Stimulated activated CD8-positive, alpha-beta memory T cell treated with anti-CD3 and anti-CD28 coated beads, Interleukin-15, amount 100 ng/mL, for 4 hours (primary cell): ENCODE measurements at regions not wholly inside any gene's neighbourhood (a gene's known extent, or its start where the extent isn't known, plus 50 kb on each side); places are given as distances from the start of the nearest gene placed in this dataset.
"Not testable (repeated sequence)": the region's sequence is repeated elsewhere in the genome, so short reads cannot be mapped to it uniquely, and the experiment has no call there.

Experiments used
- DNase-seq, 2 donors: peaks; one replicate each; pipeline ENCODE4 v3.0.0-alpha.2; 2020; ENCODE audit warnings: low read depth in 2 of 2

DNA sequence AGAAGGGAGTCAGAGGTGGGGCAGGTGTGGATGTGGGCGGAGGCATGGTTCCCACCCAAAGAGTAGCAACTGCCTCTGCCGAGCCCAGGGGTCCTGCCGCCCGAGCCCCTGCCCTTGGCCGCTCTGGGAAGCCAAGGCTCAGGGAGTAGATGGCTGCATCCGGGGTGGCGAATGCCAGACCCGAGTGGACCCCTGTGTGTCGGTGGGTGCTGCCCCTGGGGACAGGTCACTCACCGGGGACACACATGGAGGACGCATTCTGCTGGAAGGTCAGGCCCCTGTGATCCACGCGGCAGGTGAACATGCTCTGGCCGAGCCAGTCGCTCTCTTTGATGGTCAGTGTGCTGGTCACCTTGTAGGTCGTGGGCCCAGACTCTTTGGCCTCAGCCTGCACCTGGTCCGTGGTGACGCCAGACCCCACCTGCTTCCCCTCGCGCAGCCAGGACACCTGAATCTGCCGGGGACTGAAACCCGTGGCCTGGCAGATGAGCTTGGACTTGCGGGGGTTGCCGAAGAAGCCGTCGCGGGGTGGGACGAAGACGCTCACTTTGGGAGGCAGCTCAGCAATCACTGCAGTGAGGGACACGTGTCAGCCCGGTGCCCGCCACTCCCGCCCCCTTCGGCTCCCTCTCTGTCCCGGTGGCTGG is 329.0 kb downstream of the TMEM121 start:
- DNase-seq, result no peak

DNA sequence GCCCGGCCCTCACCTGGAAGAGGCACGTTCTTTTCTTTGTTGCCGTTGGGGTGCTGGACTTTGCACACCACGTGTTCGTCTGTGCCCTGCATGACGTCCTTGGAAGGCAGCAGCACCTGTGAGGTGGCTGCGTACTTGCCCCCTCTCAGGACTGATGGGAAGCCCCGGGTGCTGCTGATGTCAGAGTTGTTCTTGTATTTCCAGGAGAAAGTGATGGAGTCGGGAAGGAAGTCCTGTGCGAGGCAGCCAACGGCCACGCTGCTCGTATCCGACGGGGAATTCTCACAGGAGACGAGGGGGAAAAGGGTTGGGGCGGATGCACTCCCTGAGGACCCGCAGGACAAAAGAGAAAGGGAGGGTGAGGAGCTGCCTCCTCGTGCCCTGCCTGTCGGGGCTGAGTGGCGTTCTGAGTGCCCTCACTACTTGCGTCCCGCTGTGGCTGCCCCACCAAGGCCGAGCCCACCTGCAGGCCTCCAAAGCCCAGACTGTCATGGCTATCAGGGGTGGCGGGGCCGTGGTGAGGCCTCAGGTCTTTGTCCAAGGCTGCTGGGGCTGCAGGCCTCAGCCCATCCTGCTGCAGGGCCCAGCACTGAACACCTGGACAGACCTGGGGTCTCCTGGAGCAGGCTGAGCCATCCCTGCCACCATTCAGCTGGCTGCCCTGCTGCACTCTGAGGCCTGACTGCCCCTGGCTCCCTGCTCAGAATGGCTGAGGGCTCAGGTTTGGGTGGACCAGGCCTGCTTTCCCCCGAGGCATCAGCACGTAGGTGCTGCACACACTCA is 329.7 kb downstream of the TMEM121 start:
- no peak for DNase-seq

DNA sequence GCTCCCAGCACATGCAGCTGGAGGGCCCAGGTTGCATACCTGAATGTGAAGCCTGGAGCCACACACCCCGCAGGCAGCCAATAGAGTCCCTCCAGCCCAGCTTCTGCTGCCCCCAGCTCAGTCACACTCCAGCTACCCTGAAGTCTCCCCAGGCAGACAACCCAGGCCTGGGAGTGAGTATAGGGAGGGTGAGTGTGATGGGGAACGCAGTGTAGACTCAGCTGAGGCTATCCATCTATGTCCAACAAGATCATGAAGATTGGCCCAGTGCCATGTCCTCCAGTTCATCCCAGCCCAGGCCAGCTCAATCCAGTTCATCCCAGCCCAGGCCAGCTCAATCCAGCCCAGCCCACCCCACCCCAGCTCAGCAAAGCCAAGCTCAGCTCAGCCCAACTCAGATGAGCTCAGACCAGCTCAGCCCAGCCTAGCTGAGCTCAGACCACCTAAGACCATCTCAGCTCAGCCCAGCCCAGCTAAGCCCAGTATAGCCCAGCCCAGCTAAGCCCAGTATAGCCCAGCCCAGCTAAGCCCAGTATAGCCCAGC is 330.4 kb downstream of the TMEM121 start:
- DNase-seq, result no peak

DNA sequence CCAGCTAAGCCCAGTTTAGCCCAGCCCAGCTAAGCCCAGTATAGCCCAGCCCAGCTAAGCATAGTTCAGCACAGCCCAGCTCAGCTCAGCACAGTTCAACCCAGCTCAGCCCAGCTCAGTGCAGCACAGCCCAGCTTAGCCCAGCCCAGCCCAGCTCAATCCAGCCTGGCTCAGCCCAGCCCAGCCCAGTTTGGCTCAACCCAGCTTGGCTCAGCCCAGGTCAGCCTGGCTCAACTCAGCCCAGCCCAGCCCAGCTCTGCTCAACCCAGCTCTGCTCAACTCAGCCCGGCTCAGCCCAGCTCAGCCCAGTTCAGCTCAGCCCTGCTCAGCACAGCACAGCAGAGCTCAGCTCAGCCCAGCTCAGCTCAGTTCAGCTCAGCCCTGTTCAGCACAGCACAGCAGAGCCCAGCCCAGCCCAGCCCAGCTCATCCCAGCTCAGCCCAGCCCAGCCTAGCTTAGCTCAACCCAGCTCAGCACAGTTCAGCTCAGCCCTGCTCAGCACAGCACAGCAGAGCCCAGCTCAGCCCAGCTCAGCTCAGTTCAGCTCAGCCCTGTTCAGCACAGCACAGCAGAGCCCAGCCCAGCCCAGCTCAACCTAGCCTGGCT is 330.9 kb downstream of the TMEM121 start:
- DNase-seq, result no peak

DNA sequence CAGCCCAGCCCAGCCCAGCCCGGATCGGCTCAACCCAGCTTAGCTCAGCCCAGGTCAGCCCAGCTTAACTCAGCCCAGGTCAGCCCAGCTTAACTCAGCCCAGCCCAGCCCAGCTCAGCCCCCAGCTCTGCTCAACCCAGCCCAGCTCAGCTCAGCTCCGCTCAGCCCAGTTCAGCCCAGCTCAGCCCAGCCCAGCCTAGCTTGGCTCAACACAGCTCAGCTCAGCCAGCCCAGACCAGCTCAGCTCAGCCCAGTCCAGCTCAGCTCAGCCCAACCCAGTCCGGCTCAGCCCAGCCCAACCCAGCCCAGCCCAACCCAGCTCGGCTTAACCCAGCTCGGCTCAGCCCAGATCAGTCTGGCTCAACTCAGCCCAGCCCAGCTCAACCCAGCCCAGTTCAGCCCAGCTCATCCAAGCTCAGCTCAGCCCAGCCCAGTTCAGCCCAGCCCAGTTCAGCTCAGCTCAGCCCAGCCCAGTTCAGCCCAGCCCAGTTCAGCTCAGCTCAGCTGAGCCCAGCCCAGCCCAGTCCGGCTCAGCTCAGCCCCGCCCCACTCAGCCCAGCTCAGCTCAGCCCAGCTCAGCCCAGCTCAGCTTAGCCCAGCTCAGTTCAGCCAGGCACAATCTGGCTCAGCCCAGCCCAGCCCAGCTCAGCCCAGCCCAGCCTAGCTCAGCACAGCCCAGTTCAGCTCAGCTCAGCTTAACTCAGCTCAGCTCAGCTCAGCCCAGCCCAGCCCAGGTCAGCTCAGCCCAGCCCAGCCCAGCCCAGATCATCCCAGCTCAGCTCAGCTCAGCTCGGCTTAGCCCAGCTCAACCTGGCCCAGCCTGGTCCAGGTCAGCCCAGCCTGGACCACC is 331.7 kb downstream of the TMEM121 start:
- DNase-seq, result no peak

DNA sequence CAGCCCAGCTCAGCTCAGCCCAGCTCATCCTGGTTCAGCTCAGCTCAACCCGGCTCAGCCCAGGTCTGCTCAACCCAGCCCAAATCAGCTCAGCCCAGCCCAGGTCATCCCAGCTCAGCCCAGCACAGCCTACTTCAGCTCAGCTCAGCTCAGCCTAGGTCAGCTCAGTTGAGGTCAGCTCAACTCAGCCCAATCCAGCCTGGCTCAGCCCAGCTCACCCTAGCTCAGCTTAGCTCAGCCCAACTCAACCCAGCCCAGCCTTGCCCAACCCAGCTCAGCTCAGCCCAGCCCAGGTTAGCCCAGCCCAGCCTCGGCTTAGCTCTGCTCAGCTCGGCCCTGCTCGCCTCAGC is 332.3 kb downstream of the TMEM121 start:
- no peak for DNase-seq

DNA sequence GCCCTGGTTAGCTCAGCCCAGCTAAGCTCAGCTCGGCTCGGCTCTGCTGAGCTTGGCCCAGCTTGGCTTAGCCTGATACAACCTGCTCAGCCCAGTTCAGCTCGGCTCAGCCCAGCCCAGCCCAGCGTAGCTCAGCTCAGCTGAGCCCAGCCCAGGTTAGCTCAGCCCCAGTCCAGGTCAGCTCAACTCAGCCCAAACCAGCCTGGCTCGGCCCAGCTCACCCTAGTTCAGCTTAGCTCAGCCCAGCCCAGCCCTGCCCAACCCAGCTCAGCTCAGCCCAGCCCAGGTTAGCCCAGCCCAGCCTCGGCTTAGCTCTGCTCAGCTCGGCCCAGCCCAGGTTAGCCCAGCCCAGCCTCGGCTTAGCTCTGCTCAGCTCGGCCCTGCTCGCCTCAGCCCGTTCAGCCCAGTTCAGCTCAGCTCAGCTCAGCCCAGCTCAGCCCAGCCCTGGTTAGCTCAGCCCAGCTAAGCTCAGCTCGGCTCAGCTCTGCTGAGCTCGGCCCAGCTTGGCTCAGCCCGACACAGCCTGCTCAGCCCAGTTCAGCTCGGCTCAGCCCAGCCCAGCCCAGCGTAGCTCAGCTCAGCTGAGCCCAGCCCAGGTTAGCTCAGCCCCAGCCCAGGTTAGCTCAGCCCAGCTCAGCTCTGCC is 332.8 kb downstream of the TMEM121 start:
- not testable (repeated sequence) for DNase-seq

DNA sequence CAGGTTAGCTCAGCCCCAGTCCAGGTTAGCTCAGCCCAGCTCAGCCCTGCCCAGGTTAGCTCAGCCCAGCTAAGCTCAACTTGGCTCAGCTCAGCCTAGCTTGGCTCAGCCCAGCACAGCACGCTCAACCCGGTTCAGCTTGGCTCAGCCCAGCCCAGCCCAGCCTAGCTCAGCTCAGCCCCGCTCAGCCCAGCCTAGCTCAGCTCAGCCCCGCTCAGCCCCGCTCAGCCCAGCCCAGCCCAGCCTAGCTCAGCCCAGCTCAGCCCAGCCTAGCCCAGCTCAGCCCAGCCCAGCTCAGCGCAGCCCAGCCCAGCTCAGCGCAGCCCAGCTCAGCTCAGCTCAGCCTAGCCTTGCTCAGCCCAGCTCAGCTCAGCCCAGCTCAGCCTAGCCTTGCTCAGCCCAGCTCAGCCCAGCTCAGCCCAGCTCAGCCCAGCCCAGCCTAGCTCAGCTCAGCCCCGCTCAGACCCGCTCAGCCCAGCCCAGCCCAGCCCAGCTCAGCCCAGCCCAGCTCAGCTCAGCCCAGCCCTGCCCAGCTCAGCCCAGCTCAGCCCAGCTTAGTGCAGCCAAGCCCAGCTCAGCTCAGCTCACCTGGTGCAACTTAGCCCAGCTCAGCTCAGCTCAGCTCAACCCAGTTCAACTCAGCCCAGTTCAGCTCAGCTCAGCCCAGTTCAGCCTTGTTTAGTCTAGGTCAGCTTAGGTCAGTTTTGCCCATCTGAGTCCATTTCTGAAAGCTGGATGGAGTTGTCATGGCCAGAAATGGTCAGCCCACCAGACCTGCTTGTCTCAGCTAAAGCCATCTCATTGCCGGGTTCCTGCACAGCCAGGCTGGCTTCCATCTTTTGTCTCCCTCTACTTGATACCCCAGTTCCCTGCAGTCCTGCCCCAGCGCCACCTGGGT is 333.6 kb downstream of the TMEM121 start:
- no peak for DNase-seq

DNA sequence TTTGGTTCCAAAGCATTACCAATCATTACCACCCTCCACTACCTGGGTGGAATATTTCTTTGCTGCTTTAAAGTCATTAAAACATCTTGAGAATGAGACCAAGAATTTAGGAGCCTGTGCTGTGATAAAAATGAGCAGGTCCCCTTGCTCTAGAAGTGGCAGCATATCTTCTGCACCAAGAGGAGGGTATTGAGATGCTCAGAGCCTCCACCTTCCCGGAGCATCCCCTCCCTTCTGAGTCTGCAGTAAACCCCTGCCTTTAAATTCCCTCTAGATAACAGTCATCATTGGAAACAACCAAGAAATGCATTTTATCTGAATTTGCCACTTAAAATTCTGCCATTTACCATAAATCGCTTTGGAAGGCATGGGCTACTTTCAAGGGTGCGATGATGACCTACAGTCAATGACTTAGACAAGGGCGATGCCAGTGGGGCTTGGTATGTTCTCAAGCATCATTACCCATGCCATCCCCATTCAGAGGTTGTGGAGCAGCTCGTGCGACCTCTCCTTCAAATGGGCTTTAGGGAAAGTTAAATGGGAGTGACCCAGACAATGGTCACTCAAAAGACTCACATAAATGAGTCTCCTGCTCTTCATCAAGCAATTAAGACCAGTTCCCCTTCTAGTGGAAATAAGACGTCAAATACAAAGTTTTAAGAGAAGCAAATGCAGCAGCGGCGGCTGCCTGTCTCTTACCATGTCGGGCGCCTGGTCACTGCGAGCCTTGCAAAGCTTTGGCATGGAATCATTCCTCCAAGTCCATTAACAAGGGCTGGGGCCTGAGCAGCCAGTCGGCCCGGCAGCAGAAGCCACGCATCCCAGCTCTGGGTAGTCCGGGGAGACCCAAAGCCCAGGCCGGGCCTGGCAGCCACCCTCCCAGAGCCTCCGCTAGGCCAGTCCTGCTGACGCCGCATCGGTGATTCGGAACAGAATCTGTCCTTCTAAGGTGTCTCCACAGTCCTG is 334.5 kb downstream of the TMEM121 start:
- DNase-seq, result no peak

DNA sequence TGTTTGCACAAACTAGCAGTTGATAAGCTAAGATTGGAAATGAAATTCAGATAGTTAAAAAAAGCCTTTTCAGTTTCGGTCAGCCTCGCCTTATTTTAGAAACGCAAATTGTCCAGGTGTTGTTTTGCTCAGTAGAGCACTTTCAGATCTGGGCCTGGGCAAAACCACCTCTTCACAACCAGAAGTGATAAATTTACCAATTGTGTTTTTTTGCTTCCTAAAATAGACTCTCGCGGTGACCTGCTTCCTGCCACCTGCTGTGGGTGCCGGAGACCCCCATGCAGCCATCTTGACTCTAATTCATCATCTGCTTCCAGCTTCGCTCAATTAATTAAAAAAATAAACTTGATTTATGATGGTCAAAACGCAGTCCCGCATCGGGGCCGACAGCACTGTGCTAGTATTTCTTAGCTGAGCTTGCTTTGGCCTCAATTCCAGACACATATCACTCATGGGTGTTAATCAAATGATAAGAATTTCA is 335.6 kb downstream of the TMEM121 start:
- DNase-seq, result no peak

DNA sequence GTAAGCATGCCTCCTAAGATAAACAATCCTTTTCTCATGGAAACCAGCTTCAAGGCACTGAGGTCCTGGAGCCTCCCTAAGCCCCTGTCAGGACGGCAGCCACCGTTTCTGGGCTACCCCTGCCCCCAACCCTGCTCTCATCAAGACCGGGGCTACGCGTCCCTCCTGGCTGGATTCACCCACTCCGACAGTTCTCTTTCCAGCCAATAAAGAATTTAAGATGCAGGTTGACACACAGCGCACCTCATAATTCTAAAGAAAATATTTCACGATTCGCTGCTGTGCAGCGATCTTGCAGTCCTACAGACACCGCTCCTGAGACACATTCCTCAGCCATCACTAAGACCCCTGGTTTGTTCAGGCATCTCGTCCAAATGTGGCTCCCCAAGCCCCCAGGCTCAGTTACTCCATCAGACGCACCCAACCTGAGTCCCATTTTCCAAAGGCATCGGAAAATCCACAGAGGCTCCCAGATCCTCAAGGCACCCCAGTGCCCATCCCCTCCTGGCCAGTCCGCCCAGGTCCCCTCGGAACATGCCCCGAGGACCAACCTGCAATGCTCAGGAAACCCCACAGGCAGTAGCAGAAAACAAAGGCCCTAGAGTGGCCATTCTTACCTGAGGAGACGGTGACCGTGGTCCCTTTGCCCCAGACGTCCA is 336.3 kb downstream of the TMEM121 start:
- no peak for DNase-seq

DNA sequence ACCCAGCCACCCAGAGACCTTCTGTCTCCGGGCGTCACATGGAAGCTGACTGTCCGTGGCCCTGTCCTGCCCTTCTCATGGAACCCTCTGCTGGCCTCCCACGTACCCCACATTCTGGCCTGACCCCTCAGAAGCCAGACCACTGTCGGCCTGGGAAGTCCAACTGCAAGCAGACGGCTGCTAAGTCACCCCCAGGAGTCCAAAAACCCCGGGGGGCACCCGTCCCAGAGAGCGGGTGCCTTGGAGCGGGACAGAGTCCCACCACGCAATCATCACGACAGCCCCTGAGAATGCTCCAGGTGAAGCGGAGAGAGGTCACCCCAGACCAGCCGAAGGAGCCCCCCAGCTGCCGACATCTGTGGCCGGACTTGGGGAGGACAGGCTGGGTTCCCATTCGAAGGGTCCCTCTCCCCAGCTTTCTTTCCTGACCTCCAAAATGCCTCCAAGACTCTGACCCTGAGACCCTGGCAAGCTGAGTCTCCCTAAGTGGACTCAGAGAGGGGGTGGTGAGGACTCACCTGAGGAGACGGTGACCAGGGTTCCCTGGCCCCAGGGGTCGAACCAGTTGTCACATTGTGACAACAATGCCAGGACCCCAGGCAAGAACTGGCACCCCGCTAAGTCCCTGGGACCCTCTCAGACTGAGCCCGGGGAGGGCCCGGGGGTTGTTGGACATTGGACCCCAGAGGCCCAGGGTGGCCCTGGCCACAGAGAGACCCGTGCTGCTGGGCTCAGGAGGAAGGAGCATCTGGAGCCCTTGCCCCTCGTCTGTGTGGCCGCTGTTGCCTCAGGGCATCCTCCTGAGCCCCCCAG is 337.1 kb downstream of the TMEM121 start:
- no peak for DNase-seq

DNA sequence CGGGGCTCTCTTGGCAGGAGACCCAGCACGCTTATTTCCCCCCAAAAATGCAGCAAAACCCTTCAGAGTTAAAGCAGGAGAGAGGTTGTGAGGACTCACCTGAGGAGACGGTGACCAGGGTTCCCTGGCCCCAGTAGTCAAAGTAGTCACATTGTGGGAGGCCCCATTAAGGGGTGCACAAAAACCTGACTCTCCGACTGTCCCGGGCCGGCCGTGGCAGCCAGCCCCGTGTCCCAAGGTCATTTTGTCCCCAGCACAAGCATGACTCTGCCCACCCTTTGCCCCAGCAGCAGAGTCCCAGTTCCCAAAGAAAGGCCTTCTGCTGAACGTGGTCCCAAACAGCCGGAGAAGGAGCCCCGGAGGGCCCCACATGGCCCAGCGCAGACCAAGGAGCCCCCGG is 337.7 kb downstream of the TMEM121 start:
- DNase-seq, result no peak

DNA sequence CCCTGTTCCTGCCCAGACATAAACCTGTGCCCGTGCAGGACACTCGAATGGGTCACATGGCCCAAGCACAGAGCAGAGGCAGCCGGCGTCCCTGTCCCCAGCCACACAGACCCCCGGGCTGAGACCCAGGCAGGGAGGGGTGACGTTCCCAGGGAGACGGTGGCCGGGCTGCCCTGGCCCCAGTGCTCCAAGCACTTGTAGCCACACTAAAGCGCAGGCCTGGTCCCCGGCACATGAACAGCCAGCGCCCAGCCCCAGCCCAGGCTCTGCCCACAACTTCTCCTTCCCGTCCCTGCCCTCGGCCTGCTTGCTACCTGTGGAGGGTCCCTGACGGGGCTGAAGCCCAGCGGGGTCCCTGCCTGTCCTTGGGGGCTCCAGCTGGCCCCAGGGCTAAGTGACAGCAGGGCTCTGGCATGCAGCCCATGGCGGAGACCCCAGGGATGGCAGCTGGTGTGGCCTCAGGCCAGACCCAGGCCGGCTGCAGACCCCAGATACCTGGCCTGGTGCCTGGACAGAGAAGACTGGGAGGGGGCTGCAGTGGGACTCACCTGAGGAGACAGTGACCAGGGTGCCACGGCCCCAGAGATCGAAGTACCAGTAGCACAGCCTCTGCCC is 338.4 kb downstream of the TMEM121 start:
- DNase-seq, result no peak

DNA sequence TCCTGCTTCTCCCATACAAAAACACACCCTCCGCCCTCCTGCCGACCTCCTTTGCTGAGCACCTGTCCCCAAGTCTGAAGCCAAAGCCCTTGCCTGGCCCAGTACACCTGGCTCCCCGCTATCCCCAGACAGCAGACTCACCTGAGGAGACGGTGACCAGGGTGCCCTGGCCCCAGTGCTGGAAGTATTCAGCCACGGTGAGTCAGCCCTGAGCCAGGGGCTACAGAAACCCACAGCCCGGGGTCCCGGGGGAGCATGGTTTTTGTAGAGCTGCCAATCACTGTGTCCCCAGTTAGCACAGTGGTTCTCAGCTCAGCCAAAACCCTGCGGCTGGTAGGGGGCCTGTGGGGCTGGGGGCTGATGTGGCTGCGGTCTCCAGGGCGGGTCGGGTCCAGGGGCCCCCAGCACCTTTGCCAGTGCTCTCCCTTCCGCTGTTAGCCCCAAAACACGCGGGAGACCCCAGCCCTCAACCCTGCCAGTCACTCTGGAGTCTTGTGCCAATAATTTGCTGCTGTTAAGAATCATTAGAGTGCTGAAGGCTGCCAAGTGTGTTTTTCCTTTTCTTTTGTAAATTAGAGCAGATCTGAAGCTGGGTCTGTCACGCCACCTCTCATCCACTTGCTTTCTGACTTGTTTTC is 339.0 kb downstream of the TMEM121 start:
- DNase-seq, result no peak

DNA sequence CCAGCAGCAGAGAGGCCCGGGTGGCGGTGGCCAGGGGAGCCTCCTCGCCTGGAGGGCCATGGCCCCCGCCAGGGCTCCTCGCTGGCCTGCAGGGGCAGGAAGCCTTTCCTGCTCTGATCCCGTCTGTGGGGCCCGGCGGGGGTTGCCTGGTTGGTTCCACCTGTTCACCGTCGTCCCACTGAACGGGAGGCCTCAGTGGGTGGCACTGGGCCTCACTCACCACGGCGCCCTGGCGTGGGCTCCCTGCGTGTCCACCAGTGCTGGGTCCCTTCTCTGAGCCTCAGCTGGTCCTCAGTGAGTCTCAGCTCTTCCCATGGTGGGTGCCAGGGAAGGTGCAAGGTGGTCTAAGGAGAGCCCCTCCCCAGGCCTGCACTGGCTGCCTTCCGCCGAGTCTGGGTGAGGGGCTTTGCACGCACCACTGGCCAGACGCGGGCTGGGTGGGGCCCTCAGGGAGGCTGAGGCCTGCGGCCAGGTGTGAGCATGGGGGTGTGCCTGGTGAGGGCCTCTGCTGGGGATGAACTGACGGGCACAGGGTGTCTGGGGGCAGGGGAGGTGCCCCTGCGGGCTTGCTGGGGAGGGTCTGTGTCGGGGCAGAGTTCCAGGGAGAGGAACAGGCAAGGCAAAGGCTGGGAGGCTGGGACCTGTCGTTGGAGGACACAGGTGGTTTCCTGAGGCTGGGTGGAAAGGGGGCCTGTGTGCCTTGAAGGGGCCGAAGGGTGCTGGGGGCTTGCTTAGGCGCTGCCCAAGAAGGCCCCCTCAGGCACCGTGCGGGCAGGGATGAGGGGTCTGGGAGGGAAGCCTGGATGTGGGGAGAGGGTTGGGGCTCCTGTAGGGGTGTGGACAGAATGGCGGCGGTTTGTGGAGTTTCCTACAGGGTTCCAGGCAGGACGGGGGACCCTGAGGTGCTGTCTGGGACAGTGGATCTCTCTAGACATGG is 339.8 kb downstream of the TMEM121 start:
- DNase-seq, result no peak
